ENCODE measurements at regions not wholly inside any gene's neighbourhood (a gene's known extent, or its start where the extent isn't known, plus 50 kb on each side); places are given as distances from the start of the nearest gene placed in this dataset.

DNA sequence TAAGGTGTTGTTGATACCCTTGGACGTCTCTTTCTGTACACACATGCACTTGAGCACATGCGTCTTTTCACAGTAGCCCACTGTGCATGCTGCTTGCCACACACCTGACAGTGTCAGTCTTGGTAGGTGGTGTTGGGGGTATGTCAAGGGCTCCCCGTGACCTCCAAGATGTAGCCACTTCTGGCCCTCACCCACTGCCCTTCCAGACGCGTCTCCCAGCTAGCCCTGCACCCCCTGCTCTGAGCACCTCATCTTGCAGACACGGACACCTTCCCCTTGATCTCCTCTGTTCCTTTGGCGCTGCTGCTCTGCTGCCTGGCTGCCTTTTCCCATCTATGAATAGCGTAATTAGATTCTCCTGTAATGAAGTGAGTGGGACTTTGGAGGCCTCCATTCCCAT, 75.2 kb upstream of the TNS3 start:
- H3K36me3 ChIP-seq (ENCODE audit: control insufficient read depth in 1 of 2, insufficient read depth in 2 of 2, low read depth in 1 of 2, low read length in 2 of 2) = no peaks in the 10 kb centered on the region
- no peak overlapping the region for H3K4me2 ChIP-seq (ENCODE audit: low read length, poor library complexity, severe bottlenecking)
- 99% methylated on average over 8 of the region's 8 CpGs for WGBS
- peaks cover 0 to 37% of the 10 kb centered on the region in 2 experiments for H3K27me3 ChIP-seq (ENCODE audit: control insufficient read depth in 1 of 2, insufficient read depth in 1 of 2, low read length in 2 of 2)
- no peak overlapping the region for H2AFZ ChIP-seq (ENCODE audit: low read depth, low read length)
- H3K4me3 ChIP-seq (ENCODE audit: insufficient read depth in 1 of 2, low read depth in 1 of 2, low read length in 2 of 2) = no peak overlapping the region
- H2BK120ac ChIP-seq (ENCODE audit: low read depth, low read length) = no peak overlapping the region
- no peaks in the 10 kb centered on the region for H3K9me3 ChIP-seq (ENCODE audit: control insufficient read depth, low read length)
- H3K23ac ChIP-seq (ENCODE audit: low read length in 2 of 2) = no peak overlapping the region
- DNase-seq = no peak
- H2BK15ac ChIP-seq (ENCODE audit: low read depth, poor library complexity, severe bottlenecking) = peak overlapping the region; percentile 6
- H3K18ac ChIP-seq (ENCODE audit: low read depth in 1 of 2, low read length in 2 of 2) = peak overlapping the region; percentile 37 to 80
- H4K8ac ChIP-seq (ENCODE audit: low read length) = peak overlapping the region; percentile 12
- no peak overlapping the region for H2AK5ac ChIP-seq (ENCODE audit: low read length, severe bottlenecking)
- H3K4ac ChIP-seq (ENCODE audit: low read depth in 1 of 2, low read length in 2 of 2) = peak overlapping the region in 1 of 2 experiments; percentile 29
- no peak overlapping the region for H2BK5ac ChIP-seq (ENCODE audit: low read depth, low read length, poor library complexity, severe bottlenecking)
- peak overlapping the region; percentile 90 to 96 for H2BK12ac ChIP-seq (ENCODE audit: low read length in 2 of 2)
- no peak overlapping the region for H3K9ac ChIP-seq (ENCODE audit: low read length)
- no peak overlapping the region for H3K14ac ChIP-seq (ENCODE audit: low read length in 2 of 2)
- H3K4me1 ChIP-seq (ENCODE audit: control insufficient read depth, insufficient read depth, low read depth, low read length) = peaks cover 15% of the 10 kb centered on the region
- no peak overlapping the region for H3K27ac ChIP-seq (ENCODE audit: low read length, poor library complexity, severe bottlenecking)
- H3K79me1 ChIP-seq (replicated peaks; ENCODE audit: low read length, poor library complexity, severe bottlenecking) = no peaks in the 10 kb centered on the region
- peak overlapping the region; percentile 91 for H4K91ac ChIP-seq (ENCODE audit: low read length)

DNA sequence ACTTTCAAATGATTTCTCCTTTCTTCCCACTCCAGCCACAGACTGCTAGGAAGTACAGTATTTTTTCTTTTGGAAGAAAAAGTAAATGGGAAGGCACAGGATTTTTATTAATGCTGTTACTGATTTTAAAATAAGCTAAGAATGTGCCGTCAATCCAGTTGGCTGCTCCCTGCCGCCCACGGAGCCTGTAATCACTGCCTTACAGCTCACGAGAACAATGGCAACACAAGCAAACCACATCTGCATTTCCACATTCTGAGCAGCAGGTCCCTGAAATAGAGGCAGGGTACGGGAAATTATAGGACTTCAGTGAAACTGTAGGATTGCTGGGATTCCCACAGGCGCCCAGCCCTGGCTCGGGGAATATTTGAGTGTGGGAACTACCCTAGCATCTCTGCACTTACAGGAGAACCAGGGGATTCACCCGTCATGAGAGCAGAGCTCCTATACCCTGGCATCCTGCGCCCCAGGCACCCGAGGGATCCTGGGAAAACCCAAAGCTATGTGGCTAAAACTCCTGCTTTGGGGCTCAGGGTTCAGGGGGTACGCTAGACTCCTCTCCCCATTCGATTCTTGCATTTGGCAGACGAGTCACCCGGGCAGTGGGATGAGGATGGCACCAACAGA, 72.9 kb upstream of the TNS3 start:
- H3K27ac ChIP-seq (ENCODE audit: low read length, poor library complexity, severe bottlenecking) = no peak overlapping the region
- no peaks in the 10 kb centered on the region for H3K79me1 ChIP-seq (replicated peaks; ENCODE audit: low read length, poor library complexity, severe bottlenecking)
- peak overlapping the region; percentile 39 for H2BK5ac ChIP-seq (ENCODE audit: low read depth, low read length, poor library complexity, severe bottlenecking)
- H2AK5ac ChIP-seq (ENCODE audit: low read length, severe bottlenecking) = peak overlapping the region; percentile 90
- H3K4me2 ChIP-seq (ENCODE audit: low read length, poor library complexity, severe bottlenecking) = no peak overlapping the region
- peaks cover 0 to 34% of the 10 kb centered on the region in 2 experiments for H3K27me3 ChIP-seq (ENCODE audit: control insufficient read depth in 1 of 2, insufficient read depth in 1 of 2, low read length in 2 of 2)
- H3K9ac ChIP-seq (ENCODE audit: low read length) = no peak overlapping the region
- no peak overlapping the region for H3K14ac ChIP-seq (ENCODE audit: low read length in 2 of 2)
- peak overlapping the region; percentile 77 for H2BK120ac ChIP-seq (ENCODE audit: low read depth, low read length)
- H2AFZ ChIP-seq (ENCODE audit: low read depth, low read length) = no peak overlapping the region
- no peaks in the 10 kb centered on the region for H3K36me3 ChIP-seq (ENCODE audit: control insufficient read depth in 1 of 2, insufficient read depth in 2 of 2, low read depth in 1 of 2, low read length in 2 of 2)
- H3K4me1 ChIP-seq (ENCODE audit: control insufficient read depth, insufficient read depth, low read depth, low read length) = peaks cover 16% of the 10 kb centered on the region
- no peak overlapping the region for H3K23ac ChIP-seq (ENCODE audit: low read length in 2 of 2)
- DNase-seq = no peak
- 93% methylated on average over 14 of the region's 14 CpGs for WGBS
- H4K8ac ChIP-seq (ENCODE audit: low read length) = peak overlapping the region; percentile 66
- peak overlapping the region; percentile 45 to 79 for H3K4ac ChIP-seq (ENCODE audit: low read depth in 1 of 2, low read length in 2 of 2)
- H3K18ac ChIP-seq (ENCODE audit: low read depth in 1 of 2, low read length in 2 of 2) = peak overlapping the region; percentile 9 to 80
- no peaks in the 10 kb centered on the region for H3K9me3 ChIP-seq (ENCODE audit: control insufficient read depth, low read length)
- H2BK15ac ChIP-seq (ENCODE audit: low read depth, poor library complexity, severe bottlenecking) = peak overlapping the region; percentile 82
- no peak overlapping the region for H3K4me3 ChIP-seq (ENCODE audit: insufficient read depth in 1 of 2, low read depth in 1 of 2, low read length in 2 of 2)
- peak overlapping the region; percentile 96 for H4K91ac ChIP-seq (ENCODE audit: low read length)
- H2BK12ac ChIP-seq (ENCODE audit: low read length in 2 of 2) = peak overlapping the region; percentile 91 to 95

DNA sequence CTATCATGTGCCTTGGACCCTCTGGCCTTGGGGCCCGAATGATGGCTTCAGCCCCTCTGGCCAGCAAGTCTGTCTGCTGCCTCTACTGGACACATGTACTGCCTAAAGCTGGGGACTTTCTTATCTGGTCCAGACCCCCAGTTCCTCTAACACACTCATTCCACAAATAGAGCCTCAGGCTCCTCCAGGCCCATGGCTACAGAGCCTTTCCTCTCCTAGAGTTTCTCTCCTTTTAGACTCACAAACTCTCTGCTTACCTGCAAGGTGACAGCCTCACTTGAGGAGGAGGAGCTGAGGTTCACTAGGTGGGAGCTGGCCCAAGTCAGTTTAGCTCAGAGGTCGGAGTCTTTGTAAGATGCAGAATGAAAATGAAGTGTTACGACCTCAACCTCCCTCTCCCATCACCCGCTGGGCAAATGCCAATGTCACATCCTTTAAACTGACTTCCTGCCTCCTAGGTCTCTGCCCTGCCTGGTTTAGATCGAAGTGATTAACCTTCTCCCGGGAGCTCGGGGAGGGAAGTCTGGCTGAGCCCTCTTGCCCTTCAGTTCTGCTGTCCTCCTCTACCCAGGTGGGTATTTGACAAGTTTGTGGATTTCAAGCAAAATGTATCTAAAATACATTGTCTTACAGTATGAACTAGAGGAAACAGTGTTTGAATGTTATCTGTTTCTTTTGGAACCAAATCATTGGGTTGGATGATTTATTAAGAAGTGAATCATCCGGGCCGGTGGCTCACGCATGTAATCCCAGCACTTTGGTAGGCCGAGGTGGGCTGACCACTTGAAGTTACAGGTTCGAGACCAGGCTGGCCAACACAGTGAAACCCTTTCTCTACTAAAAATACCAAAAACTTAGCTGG, 71.9 kb upstream of the TNS3 start:
- H3K9me3 ChIP-seq (ENCODE audit: control insufficient read depth, low read length) = no peaks in the 10 kb centered on the region
- H2BK15ac ChIP-seq (ENCODE audit: low read depth, poor library complexity, severe bottlenecking) = peak overlapping the region; percentile 98
- H3K4ac ChIP-seq (ENCODE audit: low read depth in 1 of 2, low read length in 2 of 2) = peak overlapping the region; percentile 92 to 95
- peak overlapping the region; percentile 87 for H2AK5ac ChIP-seq (ENCODE audit: low read length, severe bottlenecking)
- H4K8ac ChIP-seq (ENCODE audit: low read length) = peak overlapping the region; percentile 68
- WGBS = 70% methylated on average over 9 of the region's 12 CpGs
- H3K27ac ChIP-seq (ENCODE audit: low read length, poor library complexity, severe bottlenecking) = peak overlapping the region; percentile 4
- H3K4me1 ChIP-seq (ENCODE audit: control insufficient read depth, insufficient read depth, low read depth, low read length) = peaks cover 16% of the 10 kb centered on the region
- H3K4me3 ChIP-seq (ENCODE audit: insufficient read depth in 1 of 2, low read depth in 1 of 2, low read length in 2 of 2) = no peak overlapping the region
- H2BK12ac ChIP-seq (ENCODE audit: low read length in 2 of 2) = peak overlapping the region; percentile 51 to 96
- H2BK5ac ChIP-seq (ENCODE audit: low read depth, low read length, poor library complexity, severe bottlenecking) = no peak overlapping the region
- H3K79me1 ChIP-seq (replicated peaks; ENCODE audit: low read length, poor library complexity, severe bottlenecking) = no peaks in the 10 kb centered on the region
- no peak overlapping the region for H3K9ac ChIP-seq (ENCODE audit: low read length)
- peak overlapping the region; percentile 95 for H2BK120ac ChIP-seq (ENCODE audit: low read depth, low read length)
- DNase-seq = no peak
- H2AFZ ChIP-seq (ENCODE audit: low read depth, low read length) = no peak overlapping the region
- peak overlapping the region; percentile 94 to 95 for H3K18ac ChIP-seq (ENCODE audit: low read depth in 1 of 2, low read length in 2 of 2)
- H4K91ac ChIP-seq (ENCODE audit: low read length) = peak overlapping the region; percentile 88
- peak overlapping the region in 1 of 2 experiments; percentile 18 for H3K14ac ChIP-seq (ENCODE audit: low read length in 2 of 2)
- H3K27me3 ChIP-seq (ENCODE audit: control insufficient read depth in 1 of 2, insufficient read depth in 1 of 2, low read length in 2 of 2) = peaks cover 0 to 34% of the 10 kb centered on the region in 2 experiments
- H3K4me2 ChIP-seq (ENCODE audit: low read length, poor library complexity, severe bottlenecking) = no peak overlapping the region
- peak overlapping the region in 1 of 2 experiments; percentile 9 for H3K23ac ChIP-seq (ENCODE audit: low read length in 2 of 2)
- no peaks in the 10 kb centered on the region for H3K36me3 ChIP-seq (ENCODE audit: control insufficient read depth in 1 of 2, insufficient read depth in 2 of 2, low read depth in 1 of 2, low read length in 2 of 2)

DNA sequence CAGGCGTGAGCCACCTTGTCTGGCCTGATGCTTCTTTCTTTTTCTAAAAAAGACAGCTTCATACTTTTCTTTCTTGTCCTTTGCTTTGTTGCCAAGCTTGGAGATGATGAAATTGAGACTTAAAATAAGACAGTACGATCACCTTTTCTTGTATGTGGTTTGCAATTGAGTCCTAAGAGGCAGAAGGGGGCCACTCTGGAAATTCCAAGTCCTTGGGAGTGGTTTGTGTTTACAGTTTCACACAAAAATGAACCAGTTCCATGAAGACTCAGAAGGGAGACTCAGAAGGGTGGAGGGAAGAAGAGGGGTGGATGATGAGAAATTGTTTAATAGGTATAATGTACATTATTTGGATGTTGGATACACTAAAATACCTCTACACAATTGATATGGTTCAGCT, 70.7 kb upstream of the TNS3 start:
- Histone ChIP-seq H2BK120ac (ENCODE audit: low read depth, low read length) (peak overlapping the region; percentile 90), H3K9ac (ENCODE audit: low read length) (no peak overlapping the region), H2BK15ac (ENCODE audit: low read depth, poor library complexity, severe bottlenecking) (no peak overlapping the region), H3K9me3 (ENCODE audit: control insufficient read depth, low read length) (no peaks in the 10 kb centered on the region), H4K8ac (ENCODE audit: low read length) (peak overlapping the region; percentile 25), H4K91ac (ENCODE audit: low read length) (peak overlapping the region; percentile 94), H3K36me3 (ENCODE audit: control insufficient read depth in 1 of 2, insufficient read depth in 2 of 2, low read depth in 1 of 2, low read length in 2 of 2) (no peaks in the 10 kb centered on the region), H2BK5ac (ENCODE audit: low read depth, low read length, poor library complexity, severe bottlenecking) (no peak overlapping the region), H2BK12ac (ENCODE audit: low read length in 2 of 2) (peak overlapping the region; percentile 70 to 98), H3K4me1 (ENCODE audit: control insufficient read depth, insufficient read depth, low read depth, low read length) (peaks cover 16% of the 10 kb centered on the region), H2AK5ac (ENCODE audit: low read length, severe bottlenecking) (peak overlapping the region; percentile 74), H3K4ac (ENCODE audit: low read depth in 1 of 2, low read length in 2 of 2) (peak overlapping the region; percentile 40 to 98), H3K14ac (ENCODE audit: low read length in 2 of 2) (no peak overlapping the region), H3K27me3 (ENCODE audit: control insufficient read depth in 1 of 2, insufficient read depth in 1 of 2, low read length in 2 of 2) (peaks cover 0 to 34% of the 10 kb centered on the region in 2 experiments), H3K18ac (ENCODE audit: low read depth in 1 of 2, low read length in 2 of 2) (peak overlapping the region; percentile 81 to 87), H3K79me1 (replicated peaks; ENCODE audit: low read length, poor library complexity, severe bottlenecking) (no peaks in the 10 kb centered on the region), H2AFZ (ENCODE audit: low read depth, low read length) (no peak overlapping the region), H3K4me3 (ENCODE audit: insufficient read depth in 1 of 2, low read depth in 1 of 2, low read length in 2 of 2) (no peak overlapping the region), H3K27ac (ENCODE audit: low read length, poor library complexity, severe bottlenecking) (no peak overlapping the region), H3K23ac (ENCODE audit: low read length in 2 of 2) (no peak overlapping the region), H3K4me2 (ENCODE audit: low read length, poor library complexity, severe bottlenecking) (no peak overlapping the region)
- DNase-seq = peak; percentile 66
- WGBS = 66% methylated on average over 1 of the region's 2 CpGs
